OCI-LY7 (cell line): ENCODE measurements at regions not wholly inside any gene's neighbourhood (a gene's known extent, or its start where the extent isn't known, plus 50 kb on each side); places are given as distances from the start of the nearest gene placed in this dataset.

Experiments used
- EZH2phosphoT487 ChIP-seq: fragments of 200-600 bp; sonication (generic); IDR thresholded peaks from 2 replicates; pipeline ENCODE4 v1.6.1; 2018; ENCODE audit warnings: low read depth, borderline replicate concordance, mild to moderate bottlenecking, mixed run types, antibody characterized with exemption, low read length, moderate library complexity, mixed read lengths
- TF ChIP-seq, protein P1 (sequence below): fragments of 200-600 bp; sonication (generic); conservative IDR thresholded peaks from 2 replicates; pipeline ENCODE4 v1.5.1; 2014; ENCODE audit warnings: mild to moderate bottlenecking, antibody characterized with exemption, low read length, moderate library complexity, mixed read lengths

DNA sequence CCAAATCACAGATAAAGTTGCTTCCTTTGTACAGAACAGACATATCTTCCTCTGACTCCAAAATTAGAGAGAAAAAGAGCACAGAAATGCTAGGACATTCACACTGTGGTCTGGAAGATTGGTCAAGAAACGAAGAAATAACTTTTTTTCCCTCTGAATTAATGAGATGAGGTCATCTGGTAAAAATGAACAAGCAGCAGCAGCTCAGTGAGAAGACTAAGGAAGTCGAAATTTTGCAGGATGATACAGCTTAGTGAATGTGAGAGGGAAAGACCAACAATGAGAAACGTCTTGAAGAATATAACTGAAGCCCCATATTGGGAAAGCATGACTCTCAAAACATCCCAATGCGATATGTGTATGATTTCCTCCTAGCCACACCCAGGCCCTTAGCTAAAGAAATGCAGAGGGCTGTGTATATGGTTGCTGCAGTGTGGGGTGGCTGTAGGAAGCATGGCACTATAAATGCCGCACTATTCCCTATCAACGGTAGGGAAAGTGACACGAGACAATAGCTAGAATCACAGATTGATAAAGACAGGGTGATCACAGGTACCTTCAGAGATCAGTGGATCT is 208.6 kb downstream of the VEGFC start:
- TF ChIP-seq, protein P1, sequence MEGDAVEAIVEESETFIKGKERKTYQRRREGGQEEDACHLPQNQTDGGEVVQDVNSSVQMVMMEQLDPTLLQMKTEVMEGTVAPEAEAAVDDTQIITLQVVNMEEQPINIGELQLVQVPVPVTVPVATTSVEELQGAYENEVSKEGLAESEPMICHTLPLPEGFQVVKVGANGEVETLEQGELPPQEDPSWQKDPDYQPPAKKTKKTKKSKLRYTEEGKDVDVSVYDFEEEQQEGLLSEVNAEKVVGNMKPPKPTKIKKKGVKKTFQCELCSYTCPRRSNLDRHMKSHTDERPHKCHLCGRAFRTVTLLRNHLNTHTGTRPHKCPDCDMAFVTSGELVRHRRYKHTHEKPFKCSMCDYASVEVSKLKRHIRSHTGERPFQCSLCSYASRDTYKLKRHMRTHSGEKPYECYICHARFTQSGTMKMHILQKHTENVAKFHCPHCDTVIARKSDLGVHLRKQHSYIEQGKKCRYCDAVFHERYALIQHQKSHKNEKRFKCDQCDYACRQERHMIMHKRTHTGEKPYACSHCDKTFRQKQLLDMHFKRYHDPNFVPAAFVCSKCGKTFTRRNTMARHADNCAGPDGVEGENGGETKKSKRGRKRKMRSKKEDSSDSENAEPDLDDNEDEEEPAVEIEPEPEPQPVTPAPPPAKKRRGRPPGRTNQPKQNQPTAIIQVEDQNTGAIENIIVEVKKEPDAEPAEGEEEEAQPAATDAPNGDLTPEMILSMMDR = no peak
- no peak for TF ChIP-seq EZH2phosphoT487
